Erythroblast (primary cell): ENCODE measurements at regions not wholly inside any gene's neighbourhood (a gene's known extent, or its start where the extent isn't known, plus 50 kb on each side); places are given as distances from the start of the nearest gene placed in this dataset.

Experiments
- GATA1 ChIP-seq: IDR thresholded peaks from 2 replicates; pipeline ENCODE4 v1.6.1; 2011; ENCODE audit warnings: low read depth, mild to moderate bottlenecking, control low read depth, low read length, moderate library complexity
- POLR2A ChIP-seq: IDR thresholded peaks from 2 replicates; pipeline ENCODE4 v1.6.1; 2011; ENCODE audit warnings: mild to moderate bottlenecking, low read length

- TF ChIP-seq GATA1: no peak
- TF ChIP-seq POLR2A: no peak
Measured at GRCh38 chr12:107263980-107264379, 170.6 kb upstream of the CRY1 start.
